GM12878 (cell line): ENCODE measurements at regions not wholly inside any gene's neighbourhood (a gene's known extent, or its start where the extent isn't known, plus 50 kb on each side); places are given as distances from the start of the nearest gene placed in this dataset.

ENCODE experiments used
- ATAC-seq: fragments of 200-7000 bp; cut with Tn5 transposase; 3 replicates; pipeline ENCODE4 v1.9.1; 2020; ENCODE audit warnings: mild to moderate bottlenecking, moderate library complexity
- BruUV-seq: library from RNA; stranded (reverse); fragments of 400-500 nt; replicated peaks from 2 replicates; lab custom pipeline; 2021; lab: Mats Ljungman, UMichigan
- CTCF ChIA-PET: fragments of 300-600 bp; sonication (Branson Sonifier 250); formaldehyde crosslinking; extraction: SDS; loops from one replicate; lab custom pipeline; 2021; ENCODE audit warnings: inconsistent platforms; lab: Yijun Ruan, JAX
- POLR2A ChIA-PET: fragments of 350-600 bp; formaldehyde crosslinking; extraction: SDS; loops from one replicate; lab custom pipeline; 2021; ENCODE audit warnings: inconsistent platforms; lab: Charles Lee
- RAD21 ChIA-PET: fragments of 300-600 bp; sonication (Branson Sonifier 250); formaldehyde crosslinking; loops from one replicate; lab custom pipeline; 2023; ENCODE audit warnings: antibody characterized with exemption; ENCODE audit not compliant: unreplicated experiment; lab: Charles Lee
- SMC1A ChIA-PET: fragments of 300-600 bp; sonication (Branson Sonifier 250); formaldehyde crosslinking; loops from one replicate; lab custom pipeline; 2023; ENCODE audit not compliant: unreplicated experiment, uncharacterized antibody; lab: Charles Lee
- DNase-seq: peaks from one replicate; pipeline ENCODE4 v3.0.0-alpha.2; 2011; ENCODE audit warnings: low read depth, low spot score
- FAIRE-seq: peaks from 3 replicates; lab custom pipeline; 2011; peaks lifted over from hg19 to GRCh38; lab: Jason Lieb, UNC
- H2AFZ ChIP-seq: 2 replicates; pipeline ENCODE4 v1.6.0; 2011; ENCODE audit warnings: low read depth, low read length, control low read depth; ENCODE audit not compliant: control insufficient read depth
- H3K27ac ChIP-seq: 2 replicates; pipeline ENCODE4 v1.5.1; 2011; ENCODE audit warnings: control low read depth; ENCODE audit not compliant: control insufficient read depth, insufficient read depth
- H3K27me3 ChIP-seq, 2 experiments: replicated peaks in 1 of 2; 2 replicates each; pipeline versions ENCODE4 v1.6.0 to v1.6.1; 2011; ENCODE audit warnings: low read length in 1 of 2; ENCODE audit not compliant: control insufficient read depth in 2 of 2, insufficient read depth in 2 of 2
- H3K36me3 ChIP-seq, 2 experiments: 2 replicates each; pipeline ENCODE4 v1.5.1; 2011; ENCODE audit warnings: low read length in 1 of 2; ENCODE audit not compliant: control insufficient read depth in 2 of 2, insufficient read depth in 2 of 2
- H3K4me1 ChIP-seq: 2 replicates; pipeline ENCODE4 v1.6.1; 2011; ENCODE audit warnings: mild to moderate bottlenecking, low read length, moderate library complexity, mixed read lengths; ENCODE audit not compliant: control insufficient read depth, insufficient read depth
- H3K4me2 ChIP-seq: 2 replicates; pipeline ENCODE4 v1.6.0; 2011; ENCODE audit warnings: control low read depth; ENCODE audit not compliant: control insufficient read depth, insufficient read depth
- H3K4me3 ChIP-seq: fragments of 200-600 bp; sonication (generic); 2 replicates; pipeline ENCODE4 v1.5.1; 2016
- H3K79me2 ChIP-seq: 2 replicates; pipeline ENCODE4 v1.6.0; 2011; ENCODE audit warnings: low read length; ENCODE audit not compliant: control insufficient read depth, insufficient read depth
- H3K9ac ChIP-seq: 2 replicates; pipeline ENCODE4 v1.8.0; 2011; ENCODE audit warnings: low read length, control low read depth, mixed read lengths; ENCODE audit not compliant: control insufficient read depth, insufficient read depth
- H3K9me3 ChIP-seq: replicated peaks from 3 replicates; pipeline ENCODE4 v1.5.1; 2011; ENCODE audit warnings: mild to moderate bottlenecking, low read length; ENCODE audit not compliant: control insufficient read depth, insufficient read depth
- H4K20me1 ChIP-seq: 2 replicates; pipeline ENCODE4 v1.6.0; 2011; ENCODE audit not compliant: control insufficient read depth, insufficient read depth
- MEF2B ChIP-seq: fragments of 450-650 bp; IDR thresholded peaks from 2 replicates; pipeline ENCODE4 v1.6.1; 2018; ENCODE audit warnings: mild to moderate bottlenecking, moderate library complexity; ENCODE audit not compliant: partially characterized antibody, poor library complexity, severe bottlenecking
- MYB ChIP-seq: fragments of 150-350 bp; IDR thresholded peaks from 2 replicates; pipeline ENCODE4 v1.6.1; 2014; ENCODE audit warnings: mild to moderate bottlenecking, low read depth, low read length, borderline replicate concordance
- NR2F1 ChIP-seq: fragments of 450-650 bp; conservative IDR thresholded peaks from 2 replicates; pipeline ENCODE4 v1.6.1; 2017; ENCODE audit warnings: mild to moderate bottlenecking
- RAD51 ChIP-seq: fragments of 450-650 bp; IDR thresholded peaks from 2 replicates; pipeline ENCODE4 v1.6.1; 2016; ENCODE audit warnings: moderate library complexity, mild to moderate bottlenecking, inconsistent platforms
- SREBF1 ChIP-seq: IDR thresholded peaks from 2 replicates; pipeline ENCODE4 v1.6.1; 2012; ENCODE audit warnings: mild to moderate bottlenecking, low read length
- STAT3 ChIP-seq: IDR thresholded peaks from 2 replicates; pipeline ENCODE4 v1.6.1; 2011; ENCODE audit warnings: low read depth, low read length, improper control_type of control experiment
- WGBS: methylation state at CpG from one replicate; pipeline ENCODE4 v1.1.6; 2016; ENCODE audit warnings: low lambda C conversion rate; ENCODE audit not compliant: insufficient replicate concordance, insufficient coverage; ENCODE audit errors: missing lambda C conversion rate; 5-methylcytosine and 5-hydroxymethylcytosine counted together
- in situ Hi-C: fragments of 300-500 bp; cut with MboI; formaldehyde crosslinking; loops from 9 replicates; pipeline ENCODE4 v1.14.3; 2018; ENCODE audit warnings: mixed read lengths
- intact Hi-C: fragments of 100-400 bp; cut with micrococcal nuclease; formaldehyde crosslinking; loops from one replicate; pipeline ENCODE4 v1.14.2; 2022; ENCODE audit not compliant: unreplicated experiment
- TF ChIP-seq, protein P1 (sequence below): fragments of 450-650 bp; IDR thresholded peaks from 2 replicates; pipeline ENCODE4 v1.6.1; 2017; ENCODE audit warnings: mild to moderate bottlenecking, moderate library complexity
- TF ChIP-seq, protein P2 (sequence below): fragments of 450-650 bp; formaldehyde crosslinking; IDR thresholded peaks from 2 replicates; pipeline ENCODE4 v1.4.0; 2022; ENCODE audit warnings: mild to moderate bottlenecking, moderate library complexity

DNA sequence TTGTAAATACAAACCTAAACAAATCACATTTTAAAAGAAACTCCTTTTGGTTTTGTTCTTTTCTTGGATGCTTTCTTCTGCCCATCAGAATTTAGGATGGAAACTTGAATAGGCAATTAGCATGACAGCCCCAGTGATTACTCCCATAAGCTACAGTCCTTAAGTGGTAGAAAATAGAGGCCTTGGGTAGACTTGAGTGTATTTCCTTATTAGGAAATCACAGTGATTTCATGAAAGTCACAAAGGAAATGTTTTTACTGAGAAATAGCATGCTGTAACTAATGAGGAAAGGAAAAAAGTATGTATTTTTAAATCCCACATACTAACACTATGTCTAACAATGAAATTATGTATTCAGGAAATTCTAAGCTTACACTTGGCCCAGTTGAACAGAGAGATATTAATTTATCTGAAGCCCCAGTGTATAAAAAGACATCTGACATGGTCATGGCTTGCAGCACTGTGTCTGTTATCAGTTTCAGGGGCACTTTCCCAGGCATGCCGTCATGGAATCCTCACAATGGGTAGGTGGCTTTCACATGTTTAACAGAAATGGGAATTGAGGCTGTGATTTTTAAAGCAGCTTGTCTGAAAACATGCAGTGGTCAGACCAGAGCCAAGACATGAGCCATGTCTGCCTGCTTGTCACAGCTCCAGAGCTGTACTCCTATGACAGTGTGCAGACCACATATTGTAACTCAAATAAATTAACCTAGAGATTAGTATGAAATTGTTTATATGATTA, 79.7 kb upstream of the TRIB2 start:
- Histone ChIP-seq H3K27me3 (no peaks in the 10 kb centered on the region; a peak in 1 of 4 replicates), H3K36me3 (no peaks in the 10 kb centered on the region), H3K27ac (no peak overlapping the region), H3K9ac (no peak overlapping the region), H2AFZ (no peak overlapping the region), H3K4me2 (no peak overlapping the region), H3K4me3 (no peak overlapping the region), H3K4me1 (no peaks in the 10 kb centered on the region), H3K79me2 (no peaks in the 10 kb centered on the region), H3K9me3 (no peaks in the 10 kb centered on the region), H4K20me1 (no peaks in the 10 kb centered on the region)
- BruUV-seq, result no TSS peak
- ChIA-PET SMC1A (interaction anchor here (0.6 to 1.1 kb wide), 2 partner anchors 807 to 1118 kb away, joined by 3 read pairs; no protein-coding TSS in a partner anchor), RAD21 (no interaction called here), POLR2A (no interaction called here), CTCF (interaction anchor here (0.7 kb wide), 1 partner anchor 439 kb away, joined by 4 read pairs; no protein-coding TSS in a partner anchor)
- WGBS, result 4% methylated on average over 1 of the region's 1 CpG
- TF ChIP-seq, protein P1, sequence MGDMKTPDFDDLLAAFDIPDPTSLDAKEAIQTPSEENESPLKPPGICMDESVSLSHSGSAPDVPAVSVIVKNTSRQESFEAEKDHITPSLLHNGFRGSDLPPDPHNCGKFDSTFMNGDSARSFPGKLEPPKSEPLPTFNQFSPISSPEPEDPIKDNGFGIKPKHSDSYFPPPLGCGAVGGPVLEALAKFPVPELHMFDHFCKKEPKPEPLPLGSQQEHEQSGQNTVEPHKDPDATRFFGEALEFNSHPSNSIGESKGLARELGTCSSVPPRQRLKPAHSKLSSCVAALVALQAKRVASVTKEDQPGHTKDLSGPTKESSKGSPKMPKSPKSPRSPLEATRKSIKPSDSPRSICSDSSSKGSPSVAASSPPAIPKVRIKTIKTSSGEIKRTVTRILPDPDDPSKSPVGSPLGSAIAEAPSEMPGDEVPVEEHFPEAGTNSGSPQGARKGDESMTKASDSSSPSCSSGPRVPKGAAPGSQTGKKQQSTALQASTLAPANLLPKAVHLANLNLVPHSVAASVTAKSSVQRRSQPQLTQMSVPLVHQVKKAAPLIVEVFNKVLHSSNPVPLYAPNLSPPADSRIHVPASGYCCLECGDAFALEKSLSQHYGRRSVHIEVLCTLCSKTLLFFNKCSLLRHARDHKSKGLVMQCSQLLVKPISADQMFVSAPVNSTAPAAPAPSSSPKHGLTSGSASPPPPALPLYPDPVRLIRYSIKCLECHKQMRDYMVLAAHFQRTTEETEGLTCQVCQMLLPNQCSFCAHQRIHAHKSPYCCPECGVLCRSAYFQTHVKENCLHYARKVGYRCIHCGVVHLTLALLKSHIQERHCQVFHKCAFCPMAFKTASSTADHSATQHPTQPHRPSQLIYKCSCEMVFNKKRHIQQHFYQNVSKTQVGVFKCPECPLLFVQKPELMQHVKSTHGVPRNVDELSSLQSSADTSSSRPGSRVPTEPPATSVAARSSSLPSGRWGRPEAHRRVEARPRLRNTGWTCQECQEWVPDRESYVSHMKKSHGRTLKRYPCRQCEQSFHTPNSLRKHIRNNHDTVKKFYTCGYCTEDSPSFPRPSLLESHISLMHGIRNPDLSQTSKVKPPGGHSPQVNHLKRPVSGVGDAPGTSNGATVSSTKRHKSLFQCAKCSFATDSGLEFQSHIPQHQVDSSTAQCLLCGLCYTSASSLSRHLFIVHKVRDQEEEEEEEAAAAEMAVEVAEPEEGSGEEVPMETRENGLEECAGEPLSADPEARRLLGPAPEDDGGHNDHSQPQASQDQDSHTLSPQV, result no peak
- TF ChIP-seq MYB (no peak), MEF2B (no peak), SREBF1 (no peak), STAT3 (no peak), RAD51 (no peak), NR2F1 (no peak)
- TF ChIP-seq, protein P2, sequence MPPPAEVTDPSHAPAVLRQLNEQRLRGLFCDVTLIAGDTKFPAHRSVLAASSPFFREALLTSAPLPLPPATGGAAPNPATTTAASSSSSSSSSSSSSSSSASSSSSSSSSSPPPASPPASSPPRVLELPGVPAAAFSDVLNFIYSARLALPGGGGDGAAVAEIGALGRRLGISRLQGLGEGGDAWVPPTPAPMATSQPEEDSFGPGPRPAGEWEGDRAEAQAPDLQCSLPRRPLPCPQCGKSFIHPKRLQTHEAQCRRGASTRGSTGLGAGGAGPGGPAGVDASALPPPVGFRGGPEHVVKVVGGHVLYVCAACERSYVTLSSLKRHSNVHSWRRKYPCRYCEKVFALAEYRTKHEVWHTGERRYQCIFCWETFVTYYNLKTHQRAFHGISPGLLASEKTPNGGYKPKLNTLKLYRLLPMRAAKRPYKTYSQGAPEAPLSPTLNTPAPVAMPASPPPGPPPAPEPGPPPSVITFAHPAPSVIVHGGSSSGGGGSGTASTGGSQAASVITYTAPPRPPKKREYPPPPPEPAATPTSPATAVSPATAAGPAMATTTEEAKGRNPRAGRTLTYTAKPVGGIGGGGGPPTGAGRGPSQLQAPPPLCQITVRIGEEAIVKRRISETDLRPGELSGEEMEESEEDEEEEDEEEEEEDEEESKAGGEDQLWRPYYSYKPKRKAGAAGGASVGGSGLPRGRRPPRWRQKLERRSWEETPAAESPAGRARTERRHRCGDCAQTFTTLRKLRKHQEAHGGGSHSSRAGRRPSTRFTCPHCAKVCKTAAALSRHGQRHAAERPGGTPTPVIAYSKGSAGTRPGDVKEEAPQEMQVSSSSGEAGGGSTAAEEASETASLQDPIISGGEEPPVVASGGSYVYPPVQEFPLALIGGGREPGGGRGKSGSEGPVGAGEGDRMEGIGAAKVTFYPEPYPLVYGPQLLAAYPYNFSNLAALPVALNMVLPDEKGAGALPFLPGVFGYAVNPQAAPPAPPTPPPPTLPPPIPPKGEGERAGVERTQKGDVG (CRISPR knock-in tag), result no peak
- in situ Hi-C loops (no loop called here), intact Hi-C loops (no loop called here)
- FAIRE-seq (no peak), DNase-seq (no peak), ATAC-seq (no peak)
